HFFc6 (cell line): ENCODE measurements at regions not wholly inside any gene's neighbourhood (a gene's known extent, or its start where the extent isn't known, plus 50 kb on each side); places are given as distances from the start of the nearest gene placed in this dataset.
A peak's percentile ranks its signal among the peaks of the same experiment; 100 is the strongest.
"Not testable (repeated sequence)": the region's sequence is repeated elsewhere in the genome, so short reads cannot be mapped to it uniquely, and the experiment has no call there.

Source experiments
- DNase-seq: peaks from one replicate; pipeline ENCODE4 v3.0.0-alpha.2; 2018
- H3K27ac Mint-ChIP-seq: 2 replicates; pipeline ENCODE4 v1.8.0; 2020; ENCODE audit warnings: mild to moderate bottlenecking, mixed read lengths
- H3K27me3 Mint-ChIP-seq: 2 replicates; pipeline ENCODE4 v1.8.0; 2021; ENCODE audit warnings: mild to moderate bottlenecking, moderate library complexity, mixed read lengths; ENCODE audit not compliant: insufficient read depth
- H3K36me3 Mint-ChIP-seq: 2 replicates; pipeline ENCODE4 v1.8.0; 2021; ENCODE audit warnings: low read depth, mixed read lengths
- H3K4me1 Mint-ChIP-seq: 2 replicates; pipeline ENCODE4 v1.8.0; 2020; ENCODE audit warnings: low read depth, mixed read lengths
- H3K4me3 Mint-ChIP-seq: 2 replicates; pipeline ENCODE4 v1.8.0; 2020; ENCODE audit warnings: mild to moderate bottlenecking, moderate library complexity, mixed read lengths
- H3K9me3 Mint-ChIP-seq: 2 replicates; pipeline ENCODE4 v1.8.0; 2020; ENCODE audit warnings: mild to moderate bottlenecking, mixed read lengths
- TF ChIP-seq, protein P1 (sequence below): fragments of 200-600 bp; sonication (generic); IDR thresholded peaks from 2 replicates; pipeline ENCODE4 v1.5.0; 2021; ENCODE audit warnings: antibody characterized with exemption, mild to moderate bottlenecking

GRCh38 chr2:204145263-204145751 lies 208.7 kb downstream of the ICOS start:
- Mint-ChIP-seq H3K27ac (no peak overlapping the region), H3K4me1 (no peaks in the 10 kb centered on the region), H3K27me3 (peaks cover 13% of the 10 kb centered on the region), H3K4me3 (peak overlapping the region; percentile 59; the same call in 1 of the 2 replicates), H3K36me3 (no peaks in the 10 kb centered on the region), H3K9me3 (no peaks in the 10 kb centered on the region)
- DNase-seq: peak; percentile 69
- TF ChIP-seq, protein P1, sequence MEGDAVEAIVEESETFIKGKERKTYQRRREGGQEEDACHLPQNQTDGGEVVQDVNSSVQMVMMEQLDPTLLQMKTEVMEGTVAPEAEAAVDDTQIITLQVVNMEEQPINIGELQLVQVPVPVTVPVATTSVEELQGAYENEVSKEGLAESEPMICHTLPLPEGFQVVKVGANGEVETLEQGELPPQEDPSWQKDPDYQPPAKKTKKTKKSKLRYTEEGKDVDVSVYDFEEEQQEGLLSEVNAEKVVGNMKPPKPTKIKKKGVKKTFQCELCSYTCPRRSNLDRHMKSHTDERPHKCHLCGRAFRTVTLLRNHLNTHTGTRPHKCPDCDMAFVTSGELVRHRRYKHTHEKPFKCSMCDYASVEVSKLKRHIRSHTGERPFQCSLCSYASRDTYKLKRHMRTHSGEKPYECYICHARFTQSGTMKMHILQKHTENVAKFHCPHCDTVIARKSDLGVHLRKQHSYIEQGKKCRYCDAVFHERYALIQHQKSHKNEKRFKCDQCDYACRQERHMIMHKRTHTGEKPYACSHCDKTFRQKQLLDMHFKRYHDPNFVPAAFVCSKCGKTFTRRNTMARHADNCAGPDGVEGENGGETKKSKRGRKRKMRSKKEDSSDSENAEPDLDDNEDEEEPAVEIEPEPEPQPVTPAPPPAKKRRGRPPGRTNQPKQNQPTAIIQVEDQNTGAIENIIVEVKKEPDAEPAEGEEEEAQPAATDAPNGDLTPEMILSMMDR: peak; percentile 97

GRCh38 chr2:204145791-204146190 lies 209.2 kb downstream of the ICOS start:
- no peaks in the 10 kb centered on the region for H3K9me3 Mint-ChIP-seq
- no peaks in the 10 kb centered on the region for H3K4me1 Mint-ChIP-seq
- peaks cover 9% of the 10 kb centered on the region for H3K27me3 Mint-ChIP-seq
- H3K27ac Mint-ChIP-seq: no peak overlapping the region
- no peaks in the 10 kb centered on the region for H3K36me3 Mint-ChIP-seq
- H3K4me3 Mint-ChIP-seq: peak overlapping the region; percentile 59; the same call in 1 of the 2 replicates
- no peak for DNase-seq
- TF ChIP-seq, protein P1: no peak

DNA sequence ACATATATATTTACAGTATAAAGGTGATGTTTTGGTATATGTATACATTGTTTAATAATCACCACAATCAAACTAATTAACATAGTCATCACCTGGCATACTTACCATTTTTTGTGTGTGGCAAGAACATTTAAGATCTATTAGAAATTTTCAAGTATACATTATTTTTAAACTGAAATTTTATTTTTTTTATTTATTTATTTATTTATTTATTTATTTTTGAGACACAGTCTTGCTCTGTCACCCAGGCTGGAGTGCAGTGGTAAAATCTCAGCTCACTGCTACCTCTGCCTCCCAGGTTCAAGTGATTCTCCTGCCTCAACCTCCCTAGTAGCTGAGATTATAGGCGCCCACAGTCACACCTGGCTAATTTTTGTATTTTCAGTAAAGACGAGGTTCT lies 210.5 kb downstream of the ICOS start:
- not testable (repeated sequence) for H3K4me1 Mint-ChIP-seq, H3K27me3 Mint-ChIP-seq, DNase-seq

GRCh38 chr2:204150721-204151120 lies 214.2 kb downstream of the ICOS start:
- H3K4me3 Mint-ChIP-seq: no peak overlapping the region
- no peaks in the 10 kb centered on the region for H3K9me3 Mint-ChIP-seq
- H3K27me3 Mint-ChIP-seq: peaks cover 2% of the 10 kb centered on the region

More for the DNA sequence above, 210.5 kb downstream of the ICOS start:
- H3K36me3 Mint-ChIP-seq, H3K4me3 Mint-ChIP-seq, H3K27ac Mint-ChIP-seq, H3K9me3 Mint-ChIP-seq: not testable (repeated sequence)

DNA sequence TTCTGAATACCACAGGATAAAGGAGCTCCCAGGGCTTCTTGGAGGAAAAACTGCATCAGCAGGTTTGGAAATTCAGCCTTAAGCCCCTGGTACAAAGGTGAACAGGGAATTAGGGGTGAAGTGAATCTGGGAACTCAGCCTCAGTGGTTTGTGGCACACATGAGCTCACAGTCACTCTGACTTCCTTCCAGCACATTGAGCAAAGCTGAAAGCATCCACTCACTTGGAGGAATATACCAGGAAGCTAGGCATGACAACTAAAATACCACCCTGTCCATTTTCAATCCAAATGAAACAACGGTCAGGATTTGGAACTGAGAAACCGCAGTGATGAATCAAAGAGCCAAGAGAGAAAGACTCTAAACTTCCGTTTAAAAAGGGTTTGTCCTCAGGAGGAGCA lies 216.1 kb downstream of the ICOS start:
- DNase-seq: no peak
- Mint-ChIP-seq H3K4me3 (no peak overlapping the region), H3K36me3 (no peaks in the 10 kb centered on the region), H3K9me3 (no peaks in the 10 kb centered on the region), H3K27me3 (peaks cover 2% of the 10 kb centered on the region), H3K27ac (no peak overlapping the region), H3K4me1 (no peaks in the 10 kb centered on the region)
- TF ChIP-seq, protein P1: no peak

More at GRCh38 chr2:204150721-204151120, 214.2 kb downstream of the ICOS start:
- no peak overlapping the region for H3K27ac Mint-ChIP-seq
- H3K4me1 Mint-ChIP-seq: no peaks in the 10 kb centered on the region
- no peak for DNase-seq
- TF ChIP-seq, protein P1: no peak
- no peaks in the 10 kb centered on the region for H3K36me3 Mint-ChIP-seq

DNA sequence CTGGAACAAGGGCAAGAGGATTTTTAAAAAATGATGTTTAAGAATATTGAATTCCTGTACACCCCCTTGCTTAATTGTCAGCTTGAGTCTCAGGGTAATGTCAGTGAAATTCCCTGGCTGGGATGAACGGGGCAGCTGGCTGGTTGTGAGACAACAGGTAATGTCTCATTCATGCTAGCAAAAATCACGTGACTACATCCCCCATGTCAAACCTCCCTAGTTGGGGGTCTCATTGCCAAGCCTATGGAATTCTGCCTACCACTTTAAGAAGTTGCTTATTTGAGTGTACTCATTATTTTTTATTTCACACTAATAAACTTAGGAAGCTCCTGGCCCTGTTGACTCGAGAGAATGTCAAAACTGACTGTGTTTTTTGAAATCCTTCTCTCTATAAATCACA lies 218.3 kb downstream of the ICOS start:
- TF ChIP-seq, protein P1: no peak
- H3K36me3 Mint-ChIP-seq: no peaks in the 10 kb centered on the region
- no peak overlapping the region for H3K4me3 Mint-ChIP-seq
- H3K4me1 Mint-ChIP-seq: no peaks in the 10 kb centered on the region
- DNase-seq: no peak
- peaks cover 2% of the 10 kb centered on the region for H3K27me3 Mint-ChIP-seq
- H3K27ac Mint-ChIP-seq: no peak overlapping the region
- H3K9me3 Mint-ChIP-seq: no peaks in the 10 kb centered on the region
